SIG-M5 treated with dmso at 0.1 percent for 504 hours (cell line): ENCODE measurements at regions not wholly inside any gene's neighbourhood (a gene's known extent, or its start where the extent isn't known, plus 50 kb on each side); places are given as distances from the start of the nearest gene placed in this dataset.
"Not testable (repeated sequence)": the region's sequence is repeated elsewhere in the genome, so short reads cannot be mapped to it uniquely, and the experiment has no call there.

Experiments used
- DNase-seq: peaks from one replicate; lab custom pipeline; 2025; ENCODE audit not compliant: unreplicated experiment; lab: John Stamatoyannopoulos, UW

GRCh38 chr4:138860357-138860756 lies 155.2 kb upstream of the NOCT start:
- not testable (repeated sequence) for DNase-seq

DNA sequence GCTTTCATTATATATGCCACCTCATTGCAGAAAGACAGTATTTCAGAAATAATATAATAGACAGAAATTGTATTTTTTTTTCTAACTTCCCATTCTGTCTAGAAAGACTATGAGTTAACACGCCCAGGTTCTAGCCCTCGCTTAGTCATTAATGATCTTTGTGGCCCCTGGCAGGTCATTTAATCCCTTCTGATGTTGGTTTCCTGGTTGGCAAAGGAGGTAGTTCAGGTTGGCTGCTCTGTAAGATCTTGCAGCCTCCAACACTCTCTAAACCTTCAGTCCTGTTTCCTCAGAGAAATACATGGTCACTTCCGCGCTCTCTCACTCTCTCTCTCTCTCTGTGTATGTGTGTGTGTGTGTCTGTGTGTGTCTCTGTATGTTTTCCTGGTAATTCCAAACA lies 156.3 kb upstream of the NOCT start:
- DNase-seq, result no peak

GRCh38 chr4:138858419-138858818 lies 157.2 kb upstream of the NOCT start:
- DNase-seq, result no peak

GRCh38 chr4:138857416-138857815 lies 158.2 kb upstream of the NOCT start:
- no peak for DNase-seq

DNA sequence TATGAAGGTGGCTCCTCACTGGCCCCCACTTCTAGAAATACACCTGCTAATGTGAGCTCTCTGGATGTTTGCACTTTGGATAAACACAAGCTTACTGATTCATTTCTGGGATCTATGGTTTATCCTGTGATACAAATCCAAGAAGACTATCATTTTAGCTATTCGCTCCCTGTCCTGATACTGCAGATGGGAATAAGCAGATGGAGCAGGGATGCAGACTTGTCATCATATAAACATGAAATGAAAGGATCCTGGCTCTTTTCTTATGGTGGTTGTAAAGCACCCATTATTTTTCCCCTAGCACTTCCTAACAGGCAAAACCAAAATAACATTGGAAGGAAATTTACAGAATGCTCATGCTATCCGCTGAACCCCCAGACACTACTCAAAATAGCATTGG lies 162.9 kb upstream of the NOCT start:
- DNase-seq, result no peak

DNA sequence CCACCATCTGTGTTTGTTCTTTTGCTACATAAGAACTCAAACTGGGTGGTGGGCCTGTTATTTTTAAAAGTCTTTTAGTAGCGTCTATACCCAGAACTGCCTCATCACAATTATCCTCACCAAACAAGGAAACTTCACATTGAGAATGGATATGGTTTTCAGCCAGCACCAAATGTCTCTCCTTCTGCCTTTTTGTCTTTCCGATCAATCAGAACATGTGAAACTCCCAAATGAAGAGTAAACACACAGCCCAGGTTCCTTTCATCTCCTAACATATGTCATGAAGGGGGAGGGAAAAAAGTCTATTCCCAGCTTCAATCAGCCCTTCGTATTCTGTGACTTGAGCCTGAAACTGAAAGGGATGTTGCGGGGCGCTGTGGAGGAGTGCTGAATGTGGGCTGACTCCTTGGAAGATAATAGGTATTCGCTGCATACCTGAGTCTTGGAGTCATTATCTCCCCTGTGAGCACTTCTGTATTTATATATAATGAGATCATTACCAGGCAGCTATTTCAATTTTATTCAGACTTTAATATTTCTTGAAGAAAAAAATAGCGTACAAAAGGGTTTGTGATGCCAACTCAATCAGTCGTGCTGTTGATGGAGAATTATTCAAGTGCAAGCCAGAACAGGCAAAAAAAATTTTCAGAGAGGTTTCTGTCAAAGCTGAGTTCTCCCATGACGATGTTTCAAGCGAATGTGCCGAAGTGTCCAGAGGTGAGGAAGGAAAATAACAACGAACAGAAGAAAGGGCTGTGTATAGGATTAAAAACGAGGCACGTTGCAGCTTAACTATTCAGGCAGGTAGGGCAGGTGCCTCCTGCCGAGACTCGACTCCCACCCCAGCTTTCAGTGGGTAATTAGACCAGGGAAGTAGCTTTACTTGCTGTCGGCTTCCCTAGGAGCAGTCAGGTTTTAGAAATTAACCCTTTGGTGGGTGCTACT lies 163.9 kb upstream of the NOCT start:
- DNase-seq, result no peak

GRCh38 chr4:138845664-138846063 lies 169.9 kb upstream of the NOCT start:
- DNase-seq, result no peak

- DNase-seq, result no peak
Measured at GRCh38 chr4:138845054-138845453, 170.5 kb upstream of the NOCT start.

GRCh38 chr4:138843616-138844015 lies 172.0 kb upstream of the NOCT start:
- DNase-seq, result no peak

- no peak for DNase-seq
Measured at GRCh38 chr4:138841343-138841742, 174.2 kb upstream of the NOCT start.

DNA sequence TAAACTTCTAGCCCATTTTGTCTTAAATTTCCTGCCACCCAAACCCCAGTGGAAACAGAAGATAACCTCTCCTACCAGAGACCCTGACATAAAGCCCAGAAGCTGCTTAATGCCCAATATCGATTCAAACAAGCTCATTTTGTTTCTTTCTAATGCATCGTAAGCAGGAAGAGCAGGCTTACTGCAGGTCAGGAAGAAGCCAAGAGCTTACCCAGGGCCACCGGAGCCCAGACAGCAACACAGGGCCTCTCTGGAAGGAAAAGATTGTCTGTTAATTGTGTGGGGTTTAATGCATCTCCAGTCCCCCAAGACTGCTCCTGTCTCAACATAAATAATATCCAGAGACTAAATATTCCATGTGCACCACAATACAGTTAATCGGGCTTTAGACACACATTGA lies 177.3 kb upstream of the NOCT start:
- no peak for DNase-seq

DNA sequence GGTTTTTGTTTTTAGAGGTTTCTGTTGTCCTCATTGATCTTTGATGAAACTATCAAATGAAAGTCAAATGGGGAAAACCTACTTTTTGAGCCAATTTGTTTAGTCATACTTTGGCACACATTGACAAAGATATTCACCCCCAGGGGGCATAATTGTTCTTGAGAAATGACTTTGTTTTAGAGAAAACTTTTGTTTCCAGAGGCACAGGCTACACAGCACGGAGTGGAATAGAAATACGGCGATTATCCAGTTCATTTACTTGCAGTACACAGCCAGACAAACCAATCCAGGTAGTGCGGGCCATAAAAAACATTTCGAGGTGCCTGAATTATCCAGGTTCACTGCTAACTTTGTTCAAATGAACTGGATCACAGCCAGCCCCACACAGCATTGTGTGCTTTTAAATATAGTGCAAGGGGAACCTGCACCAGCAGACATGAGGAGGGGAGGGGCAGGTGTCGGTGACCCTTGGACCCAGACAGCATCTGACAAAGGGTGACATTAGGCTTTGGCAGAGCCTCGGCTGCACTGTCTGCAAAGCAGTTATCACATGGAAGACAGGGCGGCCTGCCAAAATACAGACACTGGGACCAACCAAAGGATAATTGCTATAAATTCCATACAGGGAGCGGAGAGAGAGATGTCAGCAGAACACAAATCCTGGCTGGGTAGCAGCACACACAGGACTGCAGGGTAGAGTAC lies 179.6 kb upstream of the NOCT start:
- DNase-seq, result no peak

- DNase-seq, result peak; percentile 3
Measured at GRCh38 chr4:138833974-138834373, 181.6 kb upstream of the NOCT start.

- DNase-seq, result no peak
Measured at GRCh38 chr4:138832563-138832962, 183.0 kb upstream of the NOCT start.

DNA sequence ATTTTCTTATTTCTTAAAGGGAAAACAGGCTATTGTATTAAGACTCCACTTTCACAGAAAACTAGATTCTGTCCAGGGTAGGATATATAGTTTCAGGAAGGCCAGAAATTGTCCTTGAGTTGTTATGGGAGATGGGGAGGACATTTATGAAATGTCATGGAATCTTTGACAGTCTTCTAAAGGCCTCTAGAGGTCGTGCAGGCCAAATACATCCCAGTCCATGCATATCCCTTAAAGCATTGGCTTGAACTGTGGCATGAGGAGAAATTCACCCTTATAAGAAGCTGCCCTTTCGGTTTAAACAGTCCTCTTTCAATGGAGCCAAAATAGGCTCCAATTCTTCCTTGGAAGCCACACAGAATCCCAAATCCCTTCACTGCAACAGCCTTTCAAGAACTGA lies 183.6 kb upstream of the NOCT start:
- no peak for DNase-seq

DNA sequence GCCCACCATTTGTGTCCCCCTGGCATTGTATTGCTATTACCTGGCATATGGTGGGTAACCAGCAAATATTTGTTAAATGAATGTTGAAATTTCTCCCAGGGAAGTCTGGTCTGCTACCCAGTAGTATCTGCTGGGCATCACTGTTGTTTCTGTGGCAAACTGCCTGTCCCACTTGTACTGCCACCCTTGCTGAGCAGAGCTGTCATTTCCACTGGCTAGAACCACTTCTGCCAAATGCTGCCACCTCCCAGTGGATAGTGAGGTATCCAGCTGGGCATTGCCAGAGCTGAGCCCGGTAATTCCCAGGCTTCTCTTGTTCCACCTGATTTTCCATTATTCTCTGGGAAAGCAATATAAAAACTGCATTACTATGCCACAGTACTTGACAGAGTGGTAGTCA lies 186.7 kb upstream of the NOCT start:
- no peak for DNase-seq

- DNase-seq, result no peak
Measured at GRCh38 chr4:138826754-138827153, 188.8 kb upstream of the NOCT start.

- DNase-seq, result no peak
Measured at GRCh38 chr4:138826322-138826721, 189.3 kb upstream of the NOCT start.

DNA sequence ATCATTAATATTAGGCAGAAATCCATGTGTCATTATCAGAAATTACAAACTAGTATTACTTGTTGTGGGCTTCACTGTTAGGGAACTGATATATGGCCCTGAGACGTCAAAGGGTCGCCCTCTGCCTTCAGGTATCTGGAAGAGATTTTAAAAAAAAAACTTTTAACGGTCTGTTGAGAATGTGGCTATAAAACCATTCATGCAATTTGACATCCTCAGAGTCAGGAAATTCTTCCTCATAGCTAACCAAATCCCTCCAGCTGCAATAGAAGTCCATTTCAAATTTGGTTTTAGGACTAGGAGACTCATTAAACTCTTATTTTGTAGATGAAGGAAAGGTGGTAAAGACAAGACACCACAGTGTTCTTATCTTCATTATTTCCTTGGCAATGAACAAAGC lies 194.2 kb upstream of the NOCT start:
- DNase-seq, result no peak

DNA sequence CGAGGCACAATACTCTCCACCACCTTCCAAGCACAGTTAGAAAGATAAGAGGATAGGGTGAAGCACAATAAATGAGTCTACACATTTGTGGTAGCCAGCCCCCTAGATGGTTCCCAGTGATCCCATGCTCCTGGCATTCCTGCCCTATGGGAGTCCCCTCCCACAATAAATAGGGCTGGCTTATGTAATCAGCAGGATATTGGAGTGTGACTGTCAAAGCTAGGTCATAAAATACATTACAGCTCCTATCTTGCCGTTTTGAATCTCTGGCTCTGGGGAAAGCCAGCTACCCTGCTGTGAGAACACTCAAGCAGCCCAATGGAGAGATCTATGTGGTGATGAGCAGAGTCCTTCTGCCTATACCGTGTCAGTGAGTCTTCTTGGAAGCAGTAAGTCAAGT lies 198.7 kb upstream of the NOCT start:
- DNase-seq, result no peak

- DNase-seq, result no peak
Measured at GRCh38 chr4:138815811-138816210, 199.8 kb upstream of the NOCT start.

DNA sequence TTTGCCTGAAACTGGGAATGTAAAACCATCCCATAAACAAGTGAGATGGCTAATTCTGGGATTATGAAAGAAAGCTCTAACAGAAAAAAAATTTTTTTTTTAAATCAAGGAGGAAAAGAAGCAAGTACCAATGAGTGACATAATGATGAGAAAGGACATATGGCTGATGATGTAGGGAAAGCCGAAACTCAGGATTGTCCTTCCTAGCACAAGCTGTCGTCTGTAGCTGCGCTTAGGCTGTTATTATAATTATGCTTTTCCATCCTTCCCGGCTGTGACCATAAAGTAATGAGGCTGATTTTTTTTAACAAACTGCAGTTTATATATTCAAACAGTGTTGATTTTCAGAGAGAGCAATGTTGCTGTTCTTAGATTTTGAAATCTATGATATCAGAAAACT lies 209.8 kb upstream of the NOCT start:
- no peak for DNase-seq
